Fibroblast of villous mesenchyme (primary cell): ENCODE measurements at regions not wholly inside any gene's neighbourhood (a gene's known extent, or its start where the extent isn't known, plus 50 kb on each side); places are given as distances from the start of the nearest gene placed in this dataset.

Experiments
- DNase-seq: peaks from one replicate; pipeline ENCODE4 v3.0.0-alpha.2; 2010; ENCODE audit warnings: low read depth
- H3K4me3 ChIP-seq: 2 replicates; pipeline ENCODE4 v1.5.1; 2011; ENCODE audit warnings: low read depth, mild to moderate bottlenecking, low read length
- CTCF ChIP-seq: IDR thresholded peaks from 2 replicates; pipeline ENCODE4 v1.5.1; 2012; ENCODE audit warnings: low read depth, mild to moderate bottlenecking, low read length; ENCODE audit not compliant: insufficient read depth

GRCh38 chr1:23616292-23616824, 57.1 kb upstream of the ID3 start:
- no peak for TF ChIP-seq CTCF
- H3K4me3 ChIP-seq = no peak overlapping the region
- DNase-seq = no peak

GRCh38 chr1:23615852-23616251, 56.6 kb upstream of the ID3 start:
- H3K4me3 ChIP-seq = no peak overlapping the region
- no peak for DNase-seq
- no peak for TF ChIP-seq CTCF

- no peak overlapping the region for H3K4me3 ChIP-seq
- DNase-seq = no peak
- TF ChIP-seq CTCF = no peak
Observed at GRCh38 chr1:23615423-23615822, 56.1 kb upstream of the ID3 start.

- no peak overlapping the region for H3K4me3 ChIP-seq
- no peak for TF ChIP-seq CTCF
- no peak for DNase-seq
Observed at GRCh38 chr1:23614032-23614660, 54.8 kb upstream of the ID3 start.

- no peak for DNase-seq
- no peak overlapping the region for H3K4me3 ChIP-seq
- TF ChIP-seq CTCF = no peak
Observed at GRCh38 chr1:23613191-23614031, 54.1 kb upstream of the ID3 start.

- no peak for TF ChIP-seq CTCF
- no peak overlapping the region for H3K4me3 ChIP-seq
- DNase-seq = no peak
Observed at GRCh38 chr1:23611601-23612327, 52.5 kb upstream of the ID3 start.
